Kidney capillary endothelial cell (primary cell): ENCODE measurements at regions not wholly inside any gene's neighbourhood (a gene's known extent, or its start where the extent isn't known, plus 50 kb on each side); places are given as distances from the start of the nearest gene placed in this dataset.
"Not testable (repeated sequence)": the region's sequence is repeated elsewhere in the genome, so short reads cannot be mapped to it uniquely, and the experiment has no call there.

Experiments
- DNase-seq: peaks from one replicate; pipeline ENCODE4 v3.0.0-alpha.2; 2018; ENCODE audit warnings: low spot score

DNA sequence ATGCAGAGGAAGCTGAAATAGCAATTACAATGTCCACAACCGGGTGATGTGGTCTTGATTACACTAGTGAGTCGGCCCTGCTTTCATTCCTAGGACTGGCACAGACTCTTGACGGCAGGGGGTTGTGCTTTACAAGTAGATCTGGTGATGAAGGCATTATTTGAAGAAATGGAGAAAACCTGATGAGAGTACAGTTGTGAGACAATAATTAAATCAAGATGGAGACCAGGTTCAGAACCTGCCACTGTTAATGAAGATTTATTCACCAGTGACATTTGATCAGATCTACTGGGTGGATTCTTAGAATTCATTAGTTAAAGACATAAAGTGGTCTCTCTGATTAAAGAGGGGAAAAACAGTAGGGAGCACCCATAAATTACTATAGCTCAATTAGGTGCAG, 747.2 kb downstream of the STPG2 start:
- no peak for DNase-seq

DNA sequence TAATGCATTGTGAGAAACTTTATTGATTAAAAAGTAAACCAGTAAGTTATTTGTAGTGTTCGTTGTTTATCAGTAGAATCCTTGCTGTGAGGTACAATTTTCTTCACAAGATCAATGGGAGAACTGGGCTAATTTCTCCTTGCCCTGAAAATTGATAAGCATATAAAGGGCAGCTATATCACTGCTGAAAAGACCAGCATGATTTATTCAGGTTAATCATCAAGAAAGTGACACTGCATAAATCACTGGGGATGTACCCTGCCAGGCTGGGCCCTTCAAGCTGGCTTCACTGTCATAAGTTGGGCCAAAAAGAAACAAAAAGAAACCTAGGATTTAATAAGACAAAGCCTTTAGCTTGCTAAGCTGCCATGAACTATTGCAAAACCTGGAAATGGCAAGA, 746.7 kb downstream of the STPG2 start:
- DNase-seq, result no peak

DNA sequence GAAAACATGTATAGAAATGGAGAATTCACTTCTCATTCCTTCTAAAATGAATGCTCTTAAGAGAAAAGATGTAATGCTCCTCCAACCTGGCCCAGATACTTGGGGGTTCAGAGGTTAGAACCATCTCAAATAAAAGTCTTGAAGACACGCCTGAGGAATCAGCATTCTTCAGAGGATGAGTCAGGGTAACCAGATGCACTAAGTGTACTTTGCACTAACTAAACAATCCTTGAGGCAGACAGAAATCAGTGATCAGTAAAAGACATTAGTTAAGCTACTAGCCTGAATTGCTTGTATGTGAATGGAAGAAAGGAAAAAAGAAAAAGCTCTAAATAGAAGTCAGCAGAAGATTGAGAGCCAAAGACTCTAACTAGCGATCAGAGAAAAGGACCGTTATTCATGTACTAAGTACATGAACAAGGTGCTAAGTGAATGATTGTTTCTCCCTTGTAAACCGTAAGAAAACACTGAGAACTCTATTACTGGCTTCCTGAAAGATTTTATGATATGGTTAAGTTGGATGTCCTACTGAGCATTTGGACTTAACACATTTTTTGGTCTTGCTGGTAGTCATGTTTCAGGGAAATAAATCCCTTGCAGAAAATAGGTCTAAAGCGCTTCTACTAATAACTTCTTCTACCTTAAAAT, 738.3 kb downstream of the STPG2 start:
- DNase-seq, result no peak

DNA sequence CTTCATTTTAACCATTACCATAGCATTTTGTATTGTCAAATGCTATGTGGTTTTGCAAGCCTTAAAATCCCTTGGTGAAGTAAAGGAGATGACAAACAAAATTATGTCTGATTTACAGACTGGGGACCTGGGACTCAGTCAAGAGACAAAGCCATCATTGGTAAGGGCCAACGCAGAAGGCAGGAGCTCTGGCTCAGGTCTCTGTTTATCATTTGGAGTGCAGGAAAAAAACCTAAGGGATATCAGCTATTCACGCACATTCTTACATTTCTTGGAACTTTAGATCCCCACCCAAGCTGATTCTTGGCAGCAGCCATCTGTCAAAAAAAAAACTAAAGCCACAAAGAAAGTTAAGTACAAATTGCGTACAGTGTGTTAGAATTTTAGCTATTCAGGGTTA, 731.9 kb downstream of the STPG2 start:
- DNase-seq, result no peak

DNA sequence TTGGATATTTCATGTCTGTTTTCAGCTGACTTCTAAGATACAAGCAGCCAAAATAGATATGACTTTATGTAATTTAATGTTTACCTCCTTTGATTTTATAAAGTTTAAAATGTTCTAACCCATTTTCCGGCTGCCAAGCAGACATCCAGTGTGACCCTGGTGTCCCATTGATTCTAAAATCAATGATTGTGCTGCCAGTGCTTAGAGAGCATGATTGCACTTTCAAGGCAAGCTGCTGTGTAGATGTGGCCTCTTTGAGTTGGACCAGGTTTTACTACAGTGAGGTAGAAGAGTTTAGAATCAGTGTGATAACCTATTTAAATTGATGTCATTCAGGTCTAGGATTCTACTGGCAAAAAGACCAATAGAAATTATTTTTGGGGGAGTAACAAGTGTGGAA, 730.9 kb downstream of the STPG2 start:
- no peak for DNase-seq

DNA sequence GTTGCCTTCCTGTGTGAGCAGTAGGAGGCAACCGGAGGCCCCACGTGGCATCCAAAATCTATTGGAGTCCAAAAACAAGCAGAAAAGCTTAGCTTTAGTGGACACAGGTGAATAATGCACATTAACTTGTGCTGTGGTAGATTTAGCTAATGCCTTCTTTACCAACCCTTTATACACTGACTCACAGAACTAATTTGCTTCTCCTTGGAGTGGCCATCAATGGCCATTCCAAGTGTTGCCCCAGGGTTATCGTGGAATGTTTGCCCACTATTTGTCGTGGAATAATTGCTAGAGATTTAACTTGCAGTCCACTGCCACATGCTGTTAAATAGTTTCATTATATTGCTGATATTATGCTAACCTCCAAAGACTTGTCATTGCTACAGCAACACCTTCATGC, 729.1 kb downstream of the STPG2 start:
- DNase-seq, result no peak

DNA sequence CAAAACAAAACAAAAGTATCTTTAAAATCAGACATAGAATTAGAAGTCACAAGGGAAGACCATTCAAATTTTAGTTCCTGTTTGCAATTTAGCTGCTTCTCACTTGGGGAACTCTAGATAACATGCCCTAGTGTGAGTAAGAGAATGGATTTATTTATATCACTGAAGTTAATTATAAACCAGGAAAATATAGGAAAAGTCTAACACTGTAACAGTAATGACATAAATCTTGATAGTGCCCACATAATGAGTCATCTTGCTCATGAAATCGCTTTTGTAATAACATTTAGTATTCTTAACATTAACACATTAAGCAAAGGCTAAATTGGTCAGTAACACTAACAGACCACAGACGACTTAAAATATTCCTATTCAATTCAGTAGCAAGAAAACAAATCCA, 710.7 kb downstream of the STPG2 start:
- no peak for DNase-seq

DNA sequence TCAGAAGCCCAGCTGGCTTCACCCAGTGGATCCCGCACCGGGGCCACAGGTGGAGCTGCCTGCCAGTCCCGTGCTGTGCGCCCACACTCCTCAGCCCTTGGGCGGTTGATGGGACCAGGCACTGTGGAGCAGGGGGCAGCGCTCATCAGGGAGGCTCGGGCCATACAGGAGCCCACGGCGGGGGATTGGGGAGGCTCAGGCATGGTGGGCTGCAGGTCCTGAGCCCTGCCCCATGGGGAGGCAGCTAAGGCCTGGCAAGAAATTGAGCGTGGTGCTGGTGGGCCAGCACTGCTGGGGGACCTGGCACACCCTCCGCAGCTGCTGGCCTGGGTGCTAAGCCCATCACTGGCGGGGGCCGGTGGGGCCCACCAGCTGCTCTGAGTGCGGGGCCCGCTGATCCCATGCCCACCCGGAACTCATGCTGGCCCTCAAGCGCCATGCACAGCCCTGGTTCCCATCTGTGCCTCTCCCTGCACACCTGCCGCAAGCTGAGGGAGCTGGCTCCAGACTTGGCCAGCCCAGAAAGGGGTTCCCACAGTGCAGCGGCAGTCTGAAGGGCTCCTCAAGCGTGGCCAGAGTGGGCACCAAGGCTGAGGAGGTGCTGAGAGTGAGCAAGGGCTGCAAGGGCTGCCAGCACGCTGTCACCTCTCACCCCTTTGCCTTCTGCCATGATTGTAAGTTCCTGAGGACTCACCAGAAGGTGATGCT, 705.1 kb downstream of the STPG2 start:
- not testable (repeated sequence) for DNase-seq

DNA sequence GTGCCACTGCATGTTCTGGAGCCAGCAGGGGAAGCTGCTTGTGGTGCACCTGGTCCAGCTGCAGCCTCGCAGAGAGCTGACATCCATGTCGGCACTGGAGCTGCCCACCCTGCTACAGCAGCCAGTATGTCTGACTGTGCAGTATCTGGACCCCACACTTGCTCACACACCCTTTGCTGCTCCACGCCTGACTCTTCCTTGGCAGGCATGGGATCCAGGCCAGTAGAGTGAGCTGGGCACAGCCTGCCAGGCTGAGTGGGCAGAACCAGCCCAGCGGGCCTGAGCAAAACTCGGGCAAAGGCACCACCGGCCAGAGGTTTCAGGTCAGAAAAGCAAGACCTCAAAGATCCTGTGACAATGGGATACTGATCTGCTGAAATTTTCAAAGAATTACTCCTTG, 690.1 kb downstream of the STPG2 start:
- DNase-seq, result no peak

DNA sequence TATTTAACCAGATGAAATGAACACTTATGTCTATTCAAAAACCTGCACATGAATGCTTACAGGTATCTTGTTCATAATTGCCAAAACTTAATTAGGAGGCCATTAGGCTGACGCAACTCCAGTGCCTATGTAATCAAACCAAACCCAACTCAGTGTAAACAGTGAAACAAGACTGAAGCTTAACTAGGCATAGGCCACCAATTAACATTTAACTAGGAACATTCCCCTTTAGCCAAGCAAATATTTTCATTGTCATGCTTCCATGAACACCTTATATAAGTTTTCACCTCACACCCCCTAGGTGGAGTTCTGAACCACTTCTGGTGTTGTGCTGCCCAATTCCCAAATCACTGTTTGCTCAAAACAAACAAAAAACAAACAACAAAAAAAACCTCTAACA, 686.0 kb downstream of the STPG2 start:
- DNase-seq, result no peak

DNA sequence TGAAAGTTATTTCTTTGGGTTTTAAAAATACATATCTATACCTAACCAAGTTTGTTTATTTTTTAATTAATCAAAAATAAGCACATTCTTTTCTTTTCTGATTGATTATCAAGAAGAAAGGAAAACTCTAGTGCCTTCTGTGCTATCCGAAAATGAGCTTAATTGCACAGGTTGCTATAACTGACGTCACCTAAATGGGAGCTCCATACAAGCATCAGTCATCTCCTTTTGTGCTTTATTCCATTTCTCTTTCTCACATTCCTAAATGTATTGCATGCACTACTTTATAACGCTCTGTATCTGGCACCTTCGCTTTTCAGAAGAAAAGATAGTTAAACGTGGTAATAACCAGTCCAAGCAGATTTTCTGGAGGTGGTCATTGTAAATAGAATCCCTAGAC, 675.0 kb downstream of the STPG2 start:
- DNase-seq, result no peak

DNA sequence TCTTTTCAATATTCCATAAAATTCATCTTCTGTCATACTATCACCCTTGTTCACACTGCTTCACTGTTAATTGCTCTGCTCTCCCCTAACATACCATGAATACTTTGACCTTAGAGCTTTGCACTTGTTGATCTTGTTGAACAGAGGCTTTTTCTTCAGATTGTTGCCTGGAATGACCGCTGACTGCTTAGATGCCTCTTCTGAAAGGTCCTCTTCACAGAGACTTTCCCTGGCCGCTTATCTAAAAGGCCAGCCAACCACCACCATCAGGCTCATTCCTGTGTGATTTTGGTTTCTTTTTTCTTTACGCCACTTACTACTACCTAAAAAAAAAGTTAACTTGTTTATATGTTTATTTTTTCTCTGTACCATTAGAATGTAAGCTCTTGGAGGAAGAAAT, 667.7 kb downstream of the STPG2 start:
- no peak for DNase-seq

DNA sequence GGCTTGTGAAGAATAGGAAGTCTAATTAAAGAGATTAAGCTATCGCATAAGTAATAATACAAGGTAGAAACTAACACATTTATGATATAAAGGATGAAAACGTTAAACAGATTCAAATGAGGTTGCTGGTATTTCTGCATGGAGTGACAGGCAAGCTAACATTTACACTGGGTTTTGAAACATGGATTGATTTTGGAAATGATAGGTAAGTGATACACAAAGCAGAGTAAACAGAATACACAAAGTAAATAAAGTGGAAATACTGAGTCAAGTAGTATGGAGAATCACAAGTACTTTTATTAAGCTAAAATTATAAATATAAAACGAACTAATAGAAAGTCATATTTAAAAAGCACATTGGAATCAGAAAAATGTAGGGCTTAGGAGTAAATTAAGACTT, 665.3 kb downstream of the STPG2 start:
- no peak for DNase-seq

DNA sequence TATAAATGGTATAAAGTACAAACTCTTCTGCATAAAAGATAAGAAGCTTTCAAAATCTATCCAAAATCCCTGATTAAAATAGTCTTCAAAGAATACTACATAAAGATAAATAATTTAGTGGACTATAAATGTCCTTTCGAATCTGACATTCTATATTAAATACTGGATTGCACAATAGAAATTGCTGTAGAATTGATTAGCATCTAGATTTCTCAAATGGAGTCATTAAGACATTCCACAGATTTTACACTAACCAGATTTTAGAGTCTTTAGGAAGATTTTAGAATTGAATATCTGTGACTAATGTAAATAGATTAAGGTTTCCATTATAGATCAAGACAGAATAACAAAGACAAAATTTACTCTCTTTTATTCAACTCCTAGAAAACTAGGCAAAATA, 663.9 kb downstream of the STPG2 start:
- DNase-seq, result no peak

DNA sequence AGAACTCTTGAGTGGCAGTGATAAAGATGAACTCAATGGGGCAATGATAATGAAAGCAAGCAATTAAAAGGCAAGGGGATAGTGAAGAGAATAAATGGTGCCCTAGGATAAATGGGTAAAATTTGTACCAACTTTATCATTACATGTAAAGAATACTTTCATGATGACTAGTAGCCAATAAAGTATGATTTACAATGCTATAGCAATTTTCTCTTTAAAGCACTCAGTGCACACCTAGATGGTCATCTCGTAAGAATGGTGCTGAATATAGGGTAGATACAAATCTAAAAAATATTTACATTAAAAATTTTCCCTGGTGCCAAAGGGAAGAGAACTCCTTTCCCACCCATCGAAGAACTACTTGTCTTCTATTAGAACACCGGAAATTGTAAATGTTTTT, 651.4 kb downstream of the STPG2 start:
- DNase-seq, result no peak

DNA sequence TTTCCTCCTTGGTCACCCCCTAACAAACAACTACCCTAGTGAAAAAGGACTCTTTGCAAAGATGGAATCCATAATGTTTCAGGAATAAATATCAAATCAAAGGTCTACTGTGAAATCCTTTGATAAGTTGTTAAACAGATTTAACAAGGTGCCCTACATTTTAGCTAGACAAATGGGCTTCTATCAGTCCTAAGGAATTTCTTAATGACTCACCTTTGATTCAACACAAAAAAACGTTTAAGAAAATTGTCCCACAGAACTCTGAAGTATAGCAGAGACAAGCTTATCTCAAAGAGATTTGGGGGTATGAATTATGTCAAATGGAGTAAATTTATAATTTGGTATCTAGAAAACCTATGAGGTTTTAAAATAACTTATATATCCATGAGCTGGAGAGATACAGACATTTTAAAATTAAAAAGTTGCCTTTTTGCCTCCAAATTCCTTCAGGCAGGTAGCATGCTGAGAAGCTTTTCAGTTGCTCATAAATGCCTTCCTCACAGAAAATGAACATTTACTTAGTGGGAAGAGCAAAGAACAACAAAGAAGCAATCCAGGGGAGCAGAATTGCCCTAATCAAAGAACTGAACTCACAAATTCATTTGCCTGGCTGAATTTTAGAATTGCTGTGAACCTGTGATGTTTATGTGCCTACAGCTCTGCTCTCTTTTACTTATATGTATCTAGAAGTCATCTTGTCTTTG, 649.3 kb downstream of the STPG2 start:
- no peak for DNase-seq

DNA sequence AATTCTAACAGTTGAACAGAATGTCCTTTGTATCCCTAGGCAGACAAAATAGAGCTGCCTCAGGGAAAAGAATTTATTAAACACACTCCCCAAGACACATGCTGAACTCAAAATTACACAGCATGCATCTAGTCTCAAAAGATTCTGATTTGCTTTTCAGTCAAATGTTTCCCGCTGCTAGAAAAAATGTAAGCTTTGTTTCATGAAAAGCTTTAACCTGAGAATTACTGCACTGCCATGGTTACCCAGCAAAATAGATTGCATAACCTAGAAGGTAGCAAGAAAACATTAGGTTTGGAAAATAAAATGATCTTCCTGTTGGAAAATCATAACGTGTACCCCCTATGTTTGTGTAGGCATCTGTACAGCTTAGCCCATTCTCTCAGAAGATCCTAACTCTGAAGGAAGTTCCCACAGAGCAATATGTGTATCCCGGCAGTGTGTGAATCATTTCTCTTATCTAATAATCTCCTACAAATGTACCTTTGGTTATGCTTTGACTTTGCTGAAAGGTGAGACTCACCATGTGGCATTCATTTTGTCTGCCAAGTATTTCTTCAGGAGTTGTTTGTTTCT, 646.9 kb downstream of the STPG2 start:
- no peak for DNase-seq

DNA sequence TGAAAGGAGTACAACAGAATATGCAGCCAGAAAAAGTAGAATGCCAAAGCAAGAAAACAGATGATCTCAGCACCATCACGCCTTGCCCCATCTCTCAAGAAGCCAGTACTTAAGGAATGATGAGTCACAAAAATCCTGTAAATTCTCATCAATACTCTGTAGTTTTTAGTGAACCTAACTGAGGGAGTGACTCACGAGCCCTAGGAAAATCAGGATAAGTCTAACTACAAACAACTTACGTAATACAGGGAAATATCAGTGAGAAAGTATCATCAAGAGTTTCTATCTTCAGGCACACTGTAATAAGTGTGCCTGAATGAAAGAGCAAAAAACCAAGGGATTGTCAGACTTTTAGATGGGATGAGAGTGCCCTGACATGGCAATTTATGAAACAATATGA, 644.4 kb downstream of the STPG2 start:
- no peak for DNase-seq

DNA sequence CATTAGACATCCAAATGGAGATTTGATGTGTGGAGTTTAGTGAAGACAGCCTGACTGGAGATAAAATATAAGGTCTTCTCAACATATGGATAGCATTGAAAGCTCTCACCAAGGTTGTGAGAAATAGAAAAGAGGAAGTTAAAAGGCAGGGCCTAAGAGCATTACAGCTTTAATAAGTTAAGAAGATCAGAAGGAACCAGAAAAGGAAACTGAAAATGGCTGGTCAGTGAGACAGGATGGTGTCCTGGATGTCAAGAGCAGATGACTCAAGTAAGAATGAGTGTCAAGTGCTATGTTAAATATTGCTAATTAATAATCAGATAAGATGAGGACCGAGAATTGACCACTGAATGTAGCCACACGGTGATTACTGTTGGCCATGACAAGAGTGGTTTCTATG, 642.9 kb downstream of the STPG2 start:
- DNase-seq, result no peak

DNA sequence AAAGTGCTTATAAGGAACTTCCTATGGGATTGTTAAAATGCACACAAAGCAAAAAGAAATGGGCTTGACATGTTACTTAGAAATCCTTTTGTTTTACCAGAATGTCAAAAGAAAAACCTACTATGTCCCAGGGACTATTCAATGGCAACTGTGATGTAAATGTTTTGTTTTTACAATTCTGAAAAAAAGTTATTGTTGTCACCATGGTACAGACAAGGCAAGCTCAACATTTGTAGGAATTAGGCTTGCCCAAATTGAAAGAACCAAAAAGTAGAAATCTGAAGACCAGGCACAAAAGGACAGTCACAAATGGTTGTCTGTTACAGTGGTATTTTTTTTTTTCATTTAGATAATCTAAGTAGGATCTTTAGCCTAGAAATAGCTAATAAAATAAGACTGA, 638.6 kb downstream of the STPG2 start:
- no peak for DNase-seq

DNA sequence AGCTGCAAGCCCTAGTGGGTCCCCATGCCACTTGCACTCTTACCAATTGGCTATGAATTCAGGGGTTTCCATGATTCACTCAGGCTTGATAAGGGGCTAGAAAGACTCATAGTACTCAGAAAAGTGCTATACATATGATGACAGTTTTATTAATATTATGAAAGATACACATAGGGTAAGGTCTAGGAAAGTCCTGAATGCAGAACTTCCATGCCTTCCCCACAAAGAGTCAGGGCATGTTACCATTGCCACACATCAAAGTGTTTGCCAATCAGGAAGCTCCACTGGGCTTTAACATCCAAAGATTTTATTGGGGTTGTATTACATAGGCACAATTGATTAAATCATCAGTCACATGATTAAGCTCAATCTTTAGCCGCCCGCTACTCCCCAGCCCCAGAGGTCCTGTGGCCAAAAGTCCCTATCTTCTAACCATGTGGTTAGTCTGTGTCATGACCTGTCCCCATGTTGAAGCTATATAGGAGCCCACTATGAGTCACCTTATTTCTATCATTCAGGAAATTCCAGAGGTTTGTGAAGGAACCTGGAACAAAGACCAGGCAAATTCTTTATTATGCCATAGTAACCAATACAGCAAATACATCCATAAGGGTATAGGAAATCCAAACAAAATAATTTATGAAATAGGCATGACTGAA, 635.6 kb downstream of the STPG2 start:
- DNase-seq, result peak; percentile 63
